ENCODE measurements at regions not wholly inside any gene's neighbourhood (a gene's known extent, or its start where the extent isn't known, plus 50 kb on each side); places are given as distances from the start of the nearest gene placed in this dataset.

GRCh38 chr2:121949271-121949670 lies 193.8 kb downstream of the TSN start:
- ATAC-seq (no peak), DNase-seq (no peak)
- Mint-ChIP-seq H3K27ac (no peak overlapping the region), H3K36me3 (ENCODE audit: low read depth) (no peaks in the 10 kb centered on the region), H3K27me3 (ENCODE audit: low read depth) (no peaks in the 10 kb centered on the region), H3K9me3 (ENCODE audit: insufficient read depth) (no peaks in the 10 kb centered on the region), H3K4me1 (ENCODE audit: low read depth) (no peaks in the 10 kb centered on the region), H3K4me3 (no peak overlapping the region)
- ChIA-PET POLR2A (no interaction called here), CTCF (no interaction called here)

GRCh38 chr2:121955426-121955825 lies 200.0 kb downstream of the TSN start:
- H3K27me3 Mint-ChIP-seq (ENCODE audit: low read depth): peaks cover 2% of the 10 kb centered on the region
- no peak overlapping the region for H3K27ac Mint-ChIP-seq
- ChIA-PET CTCF (no interaction called here), POLR2A (no interaction called here)
- DNase-seq (no peak), ATAC-seq (no peak)
- no peaks in the 10 kb centered on the region for H3K4me1 Mint-ChIP-seq (ENCODE audit: low read depth)
- H3K4me3 Mint-ChIP-seq: no peak overlapping the region
- H3K9me3 Mint-ChIP-seq (ENCODE audit: insufficient read depth): no peaks in the 10 kb centered on the region
- no peaks in the 10 kb centered on the region for H3K36me3 Mint-ChIP-seq (ENCODE audit: low read depth)

- H3K9me3 Mint-ChIP-seq (ENCODE audit: insufficient read depth): no peaks in the 10 kb centered on the region
- no peaks in the 10 kb centered on the region for H3K4me1 Mint-ChIP-seq (ENCODE audit: low read depth)
- H3K27me3 Mint-ChIP-seq (ENCODE audit: low read depth): peaks cover 2% of the 10 kb centered on the region
- ChIA-PET CTCF (no interaction called here), POLR2A (no interaction called here)
- H3K4me3 Mint-ChIP-seq: no peak overlapping the region
- no peaks in the 10 kb centered on the region for H3K36me3 Mint-ChIP-seq (ENCODE audit: low read depth)
- DNase-seq (no peak), ATAC-seq (no peak)
- no peak overlapping the region for H3K27ac Mint-ChIP-seq
These were observed 200.4 kb downstream of the TSN start for GRCh38 chr2:121955872-121956271.

GRCh38 chr2:121960251-121960650 lies 204.8 kb downstream of the TSN start:
- POLR2A ChIA-PET: no interaction called here
- no peaks in the 10 kb centered on the region for H3K36me3 Mint-ChIP-seq (ENCODE audit: low read depth)
- H3K4me3 Mint-ChIP-seq: no peak overlapping the region
- no peaks in the 10 kb centered on the region for H3K27me3 Mint-ChIP-seq (ENCODE audit: low read depth)
- H3K9me3 Mint-ChIP-seq (ENCODE audit: insufficient read depth): no peaks in the 10 kb centered on the region
- no peak for ATAC-seq
- H3K4me1 Mint-ChIP-seq (ENCODE audit: low read depth): no peaks in the 10 kb centered on the region
- no peak for DNase-seq
- no peak overlapping the region for H3K27ac Mint-ChIP-seq
- CTCF ChIA-PET: no interaction called here

- DNase-seq (no peak), ATAC-seq (no peak)
- ChIA-PET POLR2A (no interaction called here), CTCF (no interaction called here)
- Mint-ChIP-seq H3K27me3 (ENCODE audit: low read depth) (no peaks in the 10 kb centered on the region), H3K4me1 (ENCODE audit: low read depth) (no peaks in the 10 kb centered on the region), H3K9me3 (ENCODE audit: insufficient read depth) (no peaks in the 10 kb centered on the region), H3K36me3 (ENCODE audit: low read depth) (no peaks in the 10 kb centered on the region), H3K4me3 (no peak overlapping the region), H3K27ac (no peak overlapping the region)
These were observed 206.3 kb downstream of the TSN start for GRCh38 chr2:121961761-121962160.

- POLR2A ChIA-PET: no interaction called here
- no peaks in the 10 kb centered on the region for H3K9me3 Mint-ChIP-seq (ENCODE audit: insufficient read depth)
- no peak for ATAC-seq
These were observed 210.2 kb downstream of the TSN start for GRCh38 chr2:121965661-121966060.

GRCh38 chr2:121966663-121967062 lies 211.2 kb downstream of the TSN start:
- Mint-ChIP-seq H3K27me3 (ENCODE audit: low read depth) (peaks cover 4% of the 10 kb centered on the region), H3K27ac (no peak overlapping the region), H3K9me3 (ENCODE audit: insufficient read depth) (no peaks in the 10 kb centered on the region), H3K4me1 (ENCODE audit: low read depth) (no peaks in the 10 kb centered on the region), H3K36me3 (ENCODE audit: low read depth) (no peaks in the 10 kb centered on the region), H3K4me3 (no peak overlapping the region)
- ATAC-seq (no peak), DNase-seq (no peak)
- ChIA-PET POLR2A (no interaction called here), CTCF (no interaction called here)

More at GRCh38 chr2:121965661-121966060, 210.2 kb downstream of the TSN start:
- H3K36me3 Mint-ChIP-seq (ENCODE audit: low read depth): no peaks in the 10 kb centered on the region
- CTCF ChIA-PET: no interaction called here
- H3K4me3 Mint-ChIP-seq: no peak overlapping the region
- H3K27me3 Mint-ChIP-seq (ENCODE audit: low read depth): peaks cover 4% of the 10 kb centered on the region
- DNase-seq: no peak
- H3K27ac Mint-ChIP-seq: no peak overlapping the region
- H3K4me1 Mint-ChIP-seq (ENCODE audit: low read depth): no peaks in the 10 kb centered on the region

- H3K9me3 Mint-ChIP-seq (ENCODE audit: insufficient read depth): no peaks in the 10 kb centered on the region
- H3K4me1 Mint-ChIP-seq (ENCODE audit: low read depth): no peaks in the 10 kb centered on the region
- no peak overlapping the region for H3K27ac Mint-ChIP-seq
- ChIA-PET POLR2A (no interaction called here), CTCF (no interaction called here)
- DNase-seq (no peak), ATAC-seq (no peak)
- no peaks in the 10 kb centered on the region for H3K36me3 Mint-ChIP-seq (ENCODE audit: low read depth)
- no peak overlapping the region for H3K4me3 Mint-ChIP-seq
- peaks cover 4% of the 10 kb centered on the region for H3K27me3 Mint-ChIP-seq (ENCODE audit: low read depth)
These were observed 213.7 kb downstream of the TSN start for GRCh38 chr2:121969166-121969565.

GRCh38 chr2:121969766-121970639 lies 214.6 kb downstream of the TSN start:
- ATAC-seq (no peak), DNase-seq (no peak)
- ChIA-PET POLR2A (no interaction called here), CTCF (no interaction called here)
- Mint-ChIP-seq H3K4me1 (ENCODE audit: low read depth) (peaks cover 3% of the 10 kb centered on the region), H3K27me3 (ENCODE audit: low read depth) (peaks cover 4% of the 10 kb centered on the region), H3K4me3 (no peak overlapping the region), H3K36me3 (ENCODE audit: low read depth) (no peaks in the 10 kb centered on the region), H3K9me3 (ENCODE audit: insufficient read depth) (no peaks in the 10 kb centered on the region), H3K27ac (no peak overlapping the region)

GRCh38 chr2:121972203-121972602 lies 216.8 kb downstream of the TSN start:
- no peak for ATAC-seq
- CTCF ChIA-PET: interaction anchor here (1.2 kb wide), 1 partner anchor 27 kb away, joined by 3 read pairs; no protein-coding TSS in a partner anchor
- POLR2A ChIA-PET: no interaction called here
- Mint-ChIP-seq H3K4me3 (no peak overlapping the region), H3K27me3 (ENCODE audit: low read depth) (peaks cover 4% of the 10 kb centered on the region), H3K4me1 (ENCODE audit: low read depth) (peaks cover 7% of the 10 kb centered on the region), H3K27ac (no peak overlapping the region), H3K9me3 (ENCODE audit: insufficient read depth) (no peaks in the 10 kb centered on the region), H3K36me3 (ENCODE audit: low read depth) (no peaks in the 10 kb centered on the region)
- no peak for DNase-seq

- DNase-seq (peak; percentile 66), ATAC-seq (peak; percentile 98)
- H3K27ac Mint-ChIP-seq: no peak overlapping the region
- no peaks in the 10 kb centered on the region for H3K36me3 Mint-ChIP-seq (ENCODE audit: low read depth)
- peak overlapping the region; percentile 52 for H3K4me3 Mint-ChIP-seq
- H3K9me3 Mint-ChIP-seq (ENCODE audit: insufficient read depth): no peaks in the 10 kb centered on the region
- ChIA-PET CTCF (interaction anchor here (0.7 to 1.5 kb wide), 7 partner anchors 9 to 476 kb away, joined by 3 to 4 read pairs (median 3); no protein-coding TSS in a partner anchor), POLR2A (no interaction called here)
- peaks cover 7% of the 10 kb centered on the region for H3K4me1 Mint-ChIP-seq (ENCODE audit: low read depth)
- no peaks in the 10 kb centered on the region for H3K27me3 Mint-ChIP-seq (ENCODE audit: low read depth)
These were observed 219.6 kb downstream of the TSN start for GRCh38 chr2:121974897-121975661.

- Mint-ChIP-seq H3K27me3 (ENCODE audit: low read depth) (no peaks in the 10 kb centered on the region), H3K36me3 (ENCODE audit: low read depth) (no peaks in the 10 kb centered on the region), H3K9me3 (ENCODE audit: insufficient read depth) (no peaks in the 10 kb centered on the region), H3K4me1 (ENCODE audit: low read depth) (peaks cover 7% of the 10 kb centered on the region), H3K27ac (no peak overlapping the region), H3K4me3 (no peak overlapping the region)
- ChIA-PET CTCF (no interaction called here), POLR2A (no interaction called here)
- DNase-seq (no peak), ATAC-seq (no peak)
These were observed 221.5 kb downstream of the TSN start for GRCh38 chr2:121976926-121977325.

All from activated CD8-positive, alpha-beta T cell treated with anti-CD3 and anti-CD28 coated beads, Interleukin-2, amount 10 ng/mL, durations not matched to agents 7 days and 5 days (primary cell).